Adrenal gland (tissue), 9 donors: ENCODE measurements at regions not wholly inside any gene's neighbourhood (a gene's known extent, or its start where the extent isn't known, plus 50 kb on each side); places are given as distances from the start of the nearest gene placed in this dataset.

Experiments used
- DNase-seq, 7 donors: peaks; one replicate each; pipeline ENCODE4 v3.0.0-alpha.2; 2019 to 2020
- H3K27ac ChIP-seq, 5 donors: fragments of 200-600 bp; sonication (generic) in 4 of 5; 1 replicate in 3 of 5; 2 replicates in 2 of 5; pipeline versions ENCODE4 v1.5.1 to v1.8.0; 2016 to 2020; ENCODE audit warnings: mild to moderate bottlenecking in 1 of 5
- H3K27me3 ChIP-seq: fragments of 200-600 bp; 2 replicates; pipeline ENCODE4 v1.8.0; 2021
- H3K36me3 ChIP-seq, 2 donors: fragments of 200-600 bp; replicated peaks in 1 of 2; 1 replicate in 1 of 2; 2 replicates in 1 of 2; pipeline versions ENCODE4 v1.5.1 to v1.8.0; 2018 to 2022
- H3K4me1 ChIP-seq, 2 donors: fragments of 200-600 bp; replicated peaks in 1 of 2; 1 replicate in 1 of 2; 2 replicates in 1 of 2; pipeline versions ENCODE4 v1.5.1 to v1.8.0; 2018 to 2021
- H3K4me3 ChIP-seq, 4 donors: fragments of 200-600 bp; sonication (generic) in 3 of 4; one replicate each; pipeline ENCODE4 v1.5.1; 2016 to 2018
- H3K9me3 ChIP-seq, 3 donors: fragments of 200-600 bp; sonication (generic) in 1 of 3; replicated peaks in 1 of 3; 1 replicate in 2 of 3; 2 replicates in 1 of 3; pipeline versions ENCODE4 v1.5.1 to v1.8.0; 2016 to 2021
- CTCF ChIP-seq, 6 experiments: fragments of 450-650 bp in 4 of 6; fragments of 200-600 bp in 2 of 6; sonication (generic) in 1 of 6; IDR thresholded peaks; 1 replicate in 5 of 6; 2 replicates in 1 of 6; pipeline versions ENCODE4 v1.5.1 to v1.8.0; 2016 to 2021; ENCODE audit warnings: antibody characterized with exemption in 6 of 6, mild to moderate bottlenecking in 2 of 6, moderate library complexity in 1 of 6
- POLR2A ChIP-seq, 2 donors: fragments of 450-650 bp; IDR thresholded peaks; one replicate each; pipeline ENCODE4 v1.6.1; 2017; ENCODE audit warnings: antibody characterized with exemption in 2 of 2, mild to moderate bottlenecking in 2 of 2, moderate library complexity in 1 of 2
- WGBS, 4 donors: extraction: QIAGEN DNeasy Blood & Tissue Kit in 2 of 4; methylation state at CpG; one replicate each; pipeline versions ENCODE4 v1.1.5 to v1.1.7; 2013 to 2017; 5-methylcytosine and 5-hydroxymethylcytosine counted together
- intact Hi-C, 2 donors: fragments of 100-400 bp; cut with DNase I; formaldehyde crosslinking; loops; one replicate each; pipeline versions ENCODE4 v1.14.1 to v1.15.0; 2022 to 2023
- donor health status: healthy with polysubstance abuse.
- donor health status: Bipolar disorder and iron deficiency.
- donor health status: DM: yes; HTN: yes; CAD: no.
- donor health status: DM: no; HTN: no; CAD: no.
- donor health status: DM: no; HTN: no; CAD: no.

- Histone ChIP-seq H3K4me1 (no peaks in the 10 kb centered on the region), H3K27ac (no peak overlapping the region), H3K4me3 (no peak overlapping the region), H3K36me3 (no peaks in the 10 kb centered on the region), H3K9me3 (no peaks in the 10 kb centered on the region), H3K27me3 (no peaks in the 10 kb centered on the region)
- intact Hi-C loops = no loop called here
- TF ChIP-seq CTCF (IDR thresholded peaks at IDR 0.05) (no peak), POLR2A (IDR thresholded peaks at IDR 0.05) (no peak)
- no peak for DNase-seq
Observed at GRCh38 chr1:189908113-189908512, 569.6 kb downstream of the BRINP3 start.

- WGBS, 4 donors = 86 to 100% (median 90%) methylated on average over 2 of the region's 2 CpGs
- no peak for TF ChIP-seq CTCF (IDR thresholded peaks at IDR 0.05)
- TF ChIP-seq POLR2A (IDR thresholded peaks at IDR 0.05) = no peak
Observed at GRCh38 chr1:189921613-189922012, 556.1 kb downstream of the BRINP3 start.

GRCh38 chr1:189927641-189928040 lies 550.0 kb downstream of the BRINP3 start:
- H3K36me3 ChIP-seq = no peaks in the 10 kb centered on the region
- H3K4me3 ChIP-seq = no peak overlapping the region
- intact Hi-C loops = no loop called here
- no peaks in the 10 kb centered on the region for H3K9me3 ChIP-seq
- H3K4me1 ChIP-seq = no peaks in the 10 kb centered on the region
- 59 to 75% (median 62%) methylated on average over 2 of the region's 2 CpGs for WGBS, 4 donors
- TF ChIP-seq POLR2A (IDR thresholded peaks at IDR 0.05) (no peak), CTCF (IDR thresholded peaks at IDR 0.05) (no peak)
- DNase-seq = no peak
- no peaks in the 10 kb centered on the region for H3K27me3 ChIP-seq
- H3K27ac ChIP-seq = no peak overlapping the region

More at GRCh38 chr1:189921613-189922012, 556.1 kb downstream of the BRINP3 start:
- Histone ChIP-seq H3K27ac (no peak overlapping the region), H3K4me3 (no peak overlapping the region), H3K9me3 (no peaks in the 10 kb centered on the region), H3K27me3 (no peaks in the 10 kb centered on the region), H3K4me1 (no peaks in the 10 kb centered on the region), H3K36me3 (no peaks in the 10 kb centered on the region)
- intact Hi-C loops = no loop called here
- DNase-seq = no peak

- Histone ChIP-seq H3K4me3 (no peak overlapping the region), H3K36me3 (no peaks in the 10 kb centered on the region), H3K9me3 (no peaks in the 10 kb centered on the region), H3K4me1 (no peaks in the 10 kb centered on the region), H3K27ac (no peak overlapping the region), H3K27me3 (no peaks in the 10 kb centered on the region)
- DNase-seq = no peak
- no peak for TF ChIP-seq POLR2A (IDR thresholded peaks at IDR 0.05)
- TF ChIP-seq CTCF (IDR thresholded peaks at IDR 0.05) = no peak
- intact Hi-C loops = no loop called here
- 65 to 85% (median 74%) methylated on average over 6 of the region's 6 CpGs for WGBS, 4 donors
Observed at GRCh38 chr1:189929501-189930099, 548.1 kb downstream of the BRINP3 start.
